ENCODE measurements at regions not wholly inside any gene's neighbourhood (a gene's known extent, or its start where the extent isn't known, plus 50 kb on each side); places are given as distances from the start of the nearest gene placed in this dataset.

DNA sequence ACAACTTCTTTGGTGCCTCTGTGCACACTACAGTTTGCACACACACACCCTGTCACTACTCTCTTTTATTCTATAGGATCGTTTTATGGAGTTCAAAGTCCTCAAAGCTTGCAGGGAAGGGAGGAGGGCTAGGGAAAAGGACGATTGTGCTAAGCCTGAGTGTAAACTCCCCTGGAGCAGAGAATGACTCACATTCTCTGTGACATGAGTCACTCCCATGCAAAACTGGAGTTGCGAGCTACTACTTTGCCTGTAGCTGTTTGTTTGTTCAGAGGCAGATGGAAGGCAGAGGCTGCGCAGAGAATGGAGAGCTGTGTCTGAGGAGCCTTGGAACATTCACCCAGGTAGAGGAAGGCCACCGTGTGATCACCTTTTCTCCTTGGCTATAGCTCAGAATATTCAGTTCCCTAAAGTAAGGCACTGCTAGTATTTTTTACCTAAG, 80.5 kb upstream of the MBNL2 start:
- Histone ChIP-seq H3K9me3 (ENCODE audit: insufficient read depth, low read length) (no peaks in the 10 kb centered on the region), H3K79me2 (ENCODE audit: insufficient read depth, low read length) (no peaks in the 10 kb centered on the region), H3K36me3 (ENCODE audit: low read length) (no peaks in the 10 kb centered on the region), H3K4me2 (ENCODE audit: low read depth, low read length, poor library complexity, severe bottlenecking) (no peak overlapping the region), H4K20me1 (ENCODE audit: low read depth, low read length) (no peaks in the 10 kb centered on the region), H2AFZ (ENCODE audit: low read depth, low read length, severe bottlenecking) (no peak overlapping the region), H3F3A (ENCODE audit: insufficient read depth) (no peaks in the 10 kb centered on the region), H3K27ac (ENCODE audit: low read depth, low read length) (no peak overlapping the region), H3K9ac (ENCODE audit: low read length) (no peak overlapping the region), H3K4me3 (ENCODE audit: insufficient read depth, low read length, poor library complexity, severe bottlenecking) (no peak overlapping the region), H3K27me3 (ENCODE audit: low read length) (no peaks in the 10 kb centered on the region), H3K9me2 (replicated peaks; ENCODE audit: insufficient read depth, low read length) (no peaks in the 10 kb centered on the region)
- TF ChIP-seq EZH2phosphoT487 (conservative IDR thresholded peaks at IDR 0.05; ENCODE audit: low read length), result no peak

DNA sequence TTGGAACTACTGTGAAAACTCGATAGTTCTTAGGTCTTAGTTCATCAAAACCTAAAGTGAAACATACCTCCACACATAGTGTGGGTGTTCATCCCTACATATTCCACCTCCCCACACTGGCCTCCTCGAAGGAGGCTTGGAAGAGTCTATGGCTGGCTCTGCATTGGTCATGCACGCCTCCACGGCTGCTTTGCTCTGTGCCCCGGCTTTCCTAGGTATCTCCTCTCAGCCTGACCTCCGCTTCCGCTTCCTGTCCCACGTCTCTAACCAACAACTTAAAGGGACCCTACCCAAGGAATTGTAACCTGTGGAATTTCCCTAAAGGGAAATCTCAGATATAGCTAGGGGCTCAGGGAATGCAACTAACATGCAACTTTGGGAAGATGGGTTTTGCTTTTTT, 79.7 kb upstream of the MBNL2 start:
- Histone ChIP-seq H3K4me2 (ENCODE audit: low read depth, low read length, poor library complexity, severe bottlenecking) (no peak overlapping the region), H4K20me1 (ENCODE audit: low read depth, low read length) (no peaks in the 10 kb centered on the region), H3K9me3 (ENCODE audit: insufficient read depth, low read length) (no peaks in the 10 kb centered on the region), H3K9ac (ENCODE audit: low read length) (no peak overlapping the region), H3F3A (ENCODE audit: insufficient read depth) (no peaks in the 10 kb centered on the region), H3K36me3 (ENCODE audit: low read length) (no peaks in the 10 kb centered on the region), H3K4me3 (ENCODE audit: insufficient read depth, low read length, poor library complexity, severe bottlenecking) (no peak overlapping the region), H2AFZ (ENCODE audit: low read depth, low read length, severe bottlenecking) (no peak overlapping the region), H3K27ac (ENCODE audit: low read depth, low read length) (no peak overlapping the region), H3K27me3 (ENCODE audit: low read length) (no peaks in the 10 kb centered on the region), H3K9me2 (replicated peaks; ENCODE audit: insufficient read depth, low read length) (no peaks in the 10 kb centered on the region), H3K79me2 (ENCODE audit: insufficient read depth, low read length) (no peaks in the 10 kb centered on the region)
- TF ChIP-seq EZH2phosphoT487 (conservative IDR thresholded peaks at IDR 0.05; ENCODE audit: low read length) (no peak), CTCF (IDR thresholded peaks at IDR 0.05; ENCODE audit: insufficient read depth, low read length, poor library complexity, severe bottlenecking) (no peak)

- Histone ChIP-seq H3K4me2 (ENCODE audit: low read depth, low read length, poor library complexity, severe bottlenecking) (no peak overlapping the region), H3K27ac (ENCODE audit: low read depth, low read length) (no peak overlapping the region), H3K36me3 (ENCODE audit: low read length) (no peaks in the 10 kb centered on the region), H3K9me3 (ENCODE audit: insufficient read depth, low read length) (no peaks in the 10 kb centered on the region), H3K9ac (ENCODE audit: low read length) (no peak overlapping the region), H3K79me2 (ENCODE audit: insufficient read depth, low read length) (no peaks in the 10 kb centered on the region), H3K4me3 (ENCODE audit: insufficient read depth, low read length, poor library complexity, severe bottlenecking) (no peak overlapping the region), H3F3A (ENCODE audit: insufficient read depth) (no peaks in the 10 kb centered on the region), H2AFZ (ENCODE audit: low read depth, low read length, severe bottlenecking) (no peak overlapping the region), H3K27me3 (ENCODE audit: low read length) (no peaks in the 10 kb centered on the region), H4K20me1 (ENCODE audit: low read depth, low read length) (no peaks in the 10 kb centered on the region), H3K9me2 (replicated peaks; ENCODE audit: insufficient read depth, low read length) (no peaks in the 10 kb centered on the region)
- TF ChIP-seq CTCF (IDR thresholded peaks at IDR 0.05; ENCODE audit: insufficient read depth, low read length, poor library complexity, severe bottlenecking) (no peak), EZH2phosphoT487 (conservative IDR thresholded peaks at IDR 0.05; ENCODE audit: low read length) (no peak)
These were observed 77.1 kb upstream of the MBNL2 start for GRCh38 chr13:97145057-97145456.

DNA sequence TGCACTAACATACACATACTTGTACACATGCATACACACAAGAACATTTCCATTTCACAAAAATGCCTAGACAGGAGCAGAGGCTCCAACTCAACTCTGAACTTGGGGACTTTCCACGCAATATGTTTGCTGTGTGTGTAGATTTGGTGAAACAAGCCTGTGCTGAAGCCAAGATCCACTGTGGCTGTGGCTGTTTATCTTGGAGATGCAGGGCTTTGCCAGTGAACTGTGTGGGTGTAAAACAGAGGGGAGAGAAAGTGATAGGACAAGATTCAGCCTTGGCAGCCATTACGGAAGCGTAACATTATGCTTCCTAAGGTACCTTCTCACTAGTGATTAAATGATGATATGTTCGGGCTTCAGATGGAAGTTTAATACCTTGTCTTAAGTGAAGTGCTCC, 73.2 kb upstream of the MBNL2 start:
- H3K9ac ChIP-seq (ENCODE audit: low read length), result no peak overlapping the region
- H3K4me3 ChIP-seq (ENCODE audit: insufficient read depth, low read length, poor library complexity, severe bottlenecking), result no peak overlapping the region
- no peak overlapping the region for H3K27ac ChIP-seq (ENCODE audit: low read depth, low read length)
- H2AFZ ChIP-seq (ENCODE audit: low read depth, low read length, severe bottlenecking), result no peak overlapping the region
- no peaks in the 10 kb centered on the region for H3F3A ChIP-seq (ENCODE audit: insufficient read depth)
- no peaks in the 10 kb centered on the region for H3K9me3 ChIP-seq (ENCODE audit: insufficient read depth, low read length)
- no peak for TF ChIP-seq CTCF (IDR thresholded peaks at IDR 0.05; ENCODE audit: insufficient read depth, low read length, poor library complexity, severe bottlenecking)
- H3K36me3 ChIP-seq (ENCODE audit: low read length), result no peaks in the 10 kb centered on the region
- H3K9me2 ChIP-seq (replicated peaks; ENCODE audit: insufficient read depth, low read length), result no peaks in the 10 kb centered on the region
- no peaks in the 10 kb centered on the region for H3K27me3 ChIP-seq (ENCODE audit: low read length)
- H3K4me2 ChIP-seq (ENCODE audit: low read depth, low read length, poor library complexity, severe bottlenecking), result no peak overlapping the region
- no peaks in the 10 kb centered on the region for H4K20me1 ChIP-seq (ENCODE audit: low read depth, low read length)
- H3K79me2 ChIP-seq (ENCODE audit: insufficient read depth, low read length), result no peaks in the 10 kb centered on the region
